ENCODE measurements at regions not wholly inside any gene's neighbourhood (a gene's known extent, or its start where the extent isn't known, plus 50 kb on each side); places are given as distances from the start of the nearest gene placed in this dataset.

DNA sequence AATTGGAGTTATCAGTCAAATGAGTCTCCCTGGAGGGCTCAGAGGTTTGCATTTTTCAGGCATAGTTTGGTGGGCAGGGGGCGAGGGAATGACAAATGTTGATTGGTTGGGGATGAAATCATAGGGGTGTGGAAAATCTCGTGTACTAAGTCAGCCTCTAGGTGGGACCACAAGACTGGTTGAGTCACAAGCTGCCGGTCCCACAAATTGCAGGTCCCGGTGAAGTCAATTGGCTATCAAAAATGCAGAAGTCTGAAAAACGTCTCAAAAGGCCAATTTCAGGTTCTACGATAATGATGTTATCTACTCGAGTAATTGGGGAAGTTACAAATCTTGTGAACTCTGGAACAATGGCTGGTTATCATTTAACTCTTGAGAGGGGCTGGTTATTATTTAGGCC, 98.8 kb upstream of the DHX15 start:
- intact Hi-C loops (cut with micrococcal nuclease; ENCODE audit: unreplicated experiment), result no loop called here
- Histone ChIP-seq H3K27me3 (replicated peaks; ENCODE audit: insufficient read depth, low read depth, low read length, poor library complexity) (peaks cover 11% of the 10 kb centered on the region), H3K27ac (ENCODE audit: low read depth, low read length, poor library complexity, severe bottlenecking) (no peak overlapping the region), H3K4me3 (ENCODE audit: low read depth, low read length, poor library complexity, severe bottlenecking) (no peak overlapping the region), H3K4me1 (ENCODE audit: insufficient read depth, low read length, poor library complexity, severe bottlenecking) (no peaks in the 10 kb centered on the region), H3K36me3 (ENCODE audit: insufficient read depth, low read length, poor library complexity, severe bottlenecking) (no peaks in the 10 kb centered on the region), H3K9me3 (ENCODE audit: low read depth, low read length, poor library complexity, severe bottlenecking) (no peaks in the 10 kb centered on the region)
- no peak for TF ChIP-seq EZH2 (IDR thresholded peaks at IDR 0.05; ENCODE audit: borderline replicate concordance, low read depth, low read length, poor library complexity, severe bottlenecking)
- TF ChIP-seq, protein P1, sequence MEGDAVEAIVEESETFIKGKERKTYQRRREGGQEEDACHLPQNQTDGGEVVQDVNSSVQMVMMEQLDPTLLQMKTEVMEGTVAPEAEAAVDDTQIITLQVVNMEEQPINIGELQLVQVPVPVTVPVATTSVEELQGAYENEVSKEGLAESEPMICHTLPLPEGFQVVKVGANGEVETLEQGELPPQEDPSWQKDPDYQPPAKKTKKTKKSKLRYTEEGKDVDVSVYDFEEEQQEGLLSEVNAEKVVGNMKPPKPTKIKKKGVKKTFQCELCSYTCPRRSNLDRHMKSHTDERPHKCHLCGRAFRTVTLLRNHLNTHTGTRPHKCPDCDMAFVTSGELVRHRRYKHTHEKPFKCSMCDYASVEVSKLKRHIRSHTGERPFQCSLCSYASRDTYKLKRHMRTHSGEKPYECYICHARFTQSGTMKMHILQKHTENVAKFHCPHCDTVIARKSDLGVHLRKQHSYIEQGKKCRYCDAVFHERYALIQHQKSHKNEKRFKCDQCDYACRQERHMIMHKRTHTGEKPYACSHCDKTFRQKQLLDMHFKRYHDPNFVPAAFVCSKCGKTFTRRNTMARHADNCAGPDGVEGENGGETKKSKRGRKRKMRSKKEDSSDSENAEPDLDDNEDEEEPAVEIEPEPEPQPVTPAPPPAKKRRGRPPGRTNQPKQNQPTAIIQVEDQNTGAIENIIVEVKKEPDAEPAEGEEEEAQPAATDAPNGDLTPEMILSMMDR (conservative IDR thresholded peaks at IDR 0.05; ENCODE audit: low read depth, low read length), result no peak
- CTCF ChIA-PET, result no interaction called here
- BruUV-seq (replicated peaks), result no TSS peak
- DNase-seq (ENCODE audit: low spot score), result no peak
- POLR2A ChIA-PET (ENCODE audit: low non-redundant PET), result no interaction called here

DNA sequence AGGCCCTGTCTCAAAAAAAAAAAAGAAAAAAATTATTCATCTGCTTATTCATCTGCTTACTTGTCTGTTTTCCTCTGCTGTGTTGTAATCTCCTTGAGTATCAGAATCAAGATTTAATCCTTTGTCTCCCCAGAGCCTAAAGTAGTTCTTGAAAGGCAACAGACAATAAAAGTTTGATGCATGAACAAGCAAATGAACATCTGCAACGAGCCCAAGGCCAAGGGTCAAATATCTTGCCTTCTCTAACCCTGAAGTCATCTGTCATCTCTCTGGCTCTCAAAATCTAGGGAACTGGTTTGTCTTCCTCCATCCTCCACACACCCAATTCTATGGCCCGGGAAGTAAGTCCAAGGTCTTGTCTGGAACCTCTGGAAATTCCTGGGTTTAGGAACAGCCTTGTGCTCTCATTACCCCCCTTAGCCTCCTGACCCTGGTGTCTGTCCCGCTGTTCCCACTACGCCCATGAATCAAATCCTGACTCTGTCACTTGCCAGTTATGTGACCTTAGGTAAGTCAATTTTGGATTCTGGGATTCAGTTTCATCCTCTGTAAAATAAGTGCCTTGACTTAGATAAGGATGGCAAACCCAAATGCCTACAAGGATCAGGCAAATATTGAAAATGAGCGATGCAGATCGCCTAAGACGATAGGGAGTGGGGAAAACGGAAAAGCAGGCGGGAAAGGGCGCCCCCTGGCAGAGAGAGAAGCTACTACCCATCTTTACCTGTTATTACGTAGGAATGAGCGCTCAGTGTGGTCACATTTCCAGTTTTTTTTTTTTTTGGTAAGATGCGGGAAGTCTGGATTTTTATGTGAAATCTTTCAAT, 102.7 kb upstream of the DHX15 start:
- peak; percentile 11 for DNase-seq (ENCODE audit: low spot score)
- CTCF ChIA-PET, result interaction anchor here (0.6 kb wide), 1 partner anchor 237 kb away, joined by 3 read pairs; no protein-coding TSS in a partner anchor
- TF ChIP-seq, protein P1 (conservative IDR thresholded peaks at IDR 0.05; ENCODE audit: low read depth, low read length), result peak; percentile 75
- no peak for TF ChIP-seq EZH2 (IDR thresholded peaks at IDR 0.05; ENCODE audit: borderline replicate concordance, low read depth, low read length, poor library complexity, severe bottlenecking)
- POLR2A ChIA-PET (ENCODE audit: low non-redundant PET), result no interaction called here
- Histone ChIP-seq H3K27me3 (replicated peaks; ENCODE audit: insufficient read depth, low read depth, low read length, poor library complexity) (no peaks in the 10 kb centered on the region), H3K9me3 (ENCODE audit: low read depth, low read length, poor library complexity, severe bottlenecking) (no peaks in the 10 kb centered on the region), H3K4me1 (ENCODE audit: insufficient read depth, low read length, poor library complexity, severe bottlenecking) (no peaks in the 10 kb centered on the region), H3K27ac (ENCODE audit: low read depth, low read length, poor library complexity, severe bottlenecking) (no peak overlapping the region), H3K4me3 (ENCODE audit: low read depth, low read length, poor library complexity, severe bottlenecking) (no peak overlapping the region), H3K36me3 (ENCODE audit: insufficient read depth, low read length, poor library complexity, severe bottlenecking) (no peaks in the 10 kb centered on the region)
- BruUV-seq (replicated peaks), result no TSS peak
- intact Hi-C loops (cut with micrococcal nuclease; ENCODE audit: unreplicated experiment), result loop anchor here (2.0 kb wide), 1 partner anchor 198 kb away; no protein-coding TSS in a partner anchor

DNA sequence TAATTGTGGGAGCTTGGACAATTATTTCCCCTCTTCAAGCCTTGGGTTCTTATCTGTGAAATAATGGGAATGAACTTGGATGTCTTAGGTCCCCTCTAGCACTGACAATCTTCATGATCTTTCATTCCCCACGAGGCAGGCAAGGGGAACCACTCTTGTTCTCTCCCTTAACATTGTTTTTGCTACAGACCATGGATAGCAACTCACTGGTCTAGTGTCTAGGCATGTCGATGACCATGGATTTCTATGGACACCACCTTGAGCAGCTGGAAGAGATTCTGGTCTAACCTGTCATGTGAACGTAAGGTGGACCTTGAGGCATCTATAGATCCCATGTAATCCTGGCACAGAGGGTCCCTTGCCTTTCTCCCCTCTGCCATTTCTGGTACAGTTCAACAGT, 104.1 kb upstream of the DHX15 start:
- TF ChIP-seq, protein P1 (conservative IDR thresholded peaks at IDR 0.05; ENCODE audit: low read depth, low read length), result no peak
- no peak for TF ChIP-seq EZH2 (IDR thresholded peaks at IDR 0.05; ENCODE audit: borderline replicate concordance, low read depth, low read length, poor library complexity, severe bottlenecking)
- no peaks in the 10 kb centered on the region for H3K27me3 ChIP-seq (replicated peaks; ENCODE audit: insufficient read depth, low read depth, low read length, poor library complexity)
- DNase-seq (ENCODE audit: low spot score), result no peak
- CTCF ChIA-PET, result no interaction called here
- POLR2A ChIA-PET (ENCODE audit: low non-redundant PET), result no interaction called here
- no TSS peak for BruUV-seq (replicated peaks)
- no peak overlapping the region for H3K27ac ChIP-seq (ENCODE audit: low read depth, low read length, poor library complexity, severe bottlenecking)
- no peaks in the 10 kb centered on the region for H3K9me3 ChIP-seq (ENCODE audit: low read depth, low read length, poor library complexity, severe bottlenecking)
- intact Hi-C loops (cut with micrococcal nuclease; ENCODE audit: unreplicated experiment), result no loop called here
- no peak overlapping the region for H3K4me3 ChIP-seq (ENCODE audit: low read depth, low read length, poor library complexity, severe bottlenecking)
- no peaks in the 10 kb centered on the region for H3K4me1 ChIP-seq (ENCODE audit: insufficient read depth, low read length, poor library complexity, severe bottlenecking)
- H3K36me3 ChIP-seq (ENCODE audit: insufficient read depth, low read length, poor library complexity, severe bottlenecking), result no peaks in the 10 kb centered on the region

Measured in A673 (cell line).